ENCODE measurements at regions not wholly inside any gene's neighbourhood (a gene's known extent, or its start where the extent isn't known, plus 50 kb on each side); places are given as distances from the start of the nearest gene placed in this dataset.

- H3K9me3 Mint-ChIP-seq = no peaks in the 10 kb centered on the region
- DNase-seq (no peak), ATAC-seq (no peak)
- no peaks in the 10 kb centered on the region for H3K36me3 Mint-ChIP-seq (ENCODE audit: low read depth)
- POLR2A ChIA-PET = interaction anchor here (0.7 kb wide), 1 partner anchor 142 kb away, joined by 4 read pairs; no protein-coding TSS in a partner anchor
- H3K27me3 Mint-ChIP-seq = no peaks in the 10 kb centered on the region
- no peak overlapping the region for H3K27ac Mint-ChIP-seq
- intact Hi-C loops (cut with micrococcal nuclease) = no loop called here
- H3K4me3 Mint-ChIP-seq = no peak overlapping the region
- no peak for TF ChIP-seq CTCF (IDR thresholded peaks at IDR 0.05)
- H3K4me1 Mint-ChIP-seq (ENCODE audit: low read depth) = peaks cover 25% of the 10 kb centered on the region
- CTCF ChIA-PET = no interaction called here
Observed at GRCh38 chr2:172287605-172288315, 139.6 kb upstream of the ITGA6 start.

- POLR2A ChIA-PET = interaction anchor here (0.7 kb wide), 1 partner anchor 143 kb away, joined by 4 read pairs; no protein-coding TSS in a partner anchor
- DNase-seq (peak; percentile 64), ATAC-seq (peak; percentile 37)
- TF ChIP-seq CTCF (IDR thresholded peaks at IDR 0.05) = no peak
- CTCF ChIA-PET = no interaction called here
- Mint-ChIP-seq H3K9me3 (no peaks in the 10 kb centered on the region), H3K36me3 (ENCODE audit: low read depth) (no peaks in the 10 kb centered on the region), H3K27ac (no peak overlapping the region), H3K27me3 (no peaks in the 10 kb centered on the region), H3K4me1 (ENCODE audit: low read depth) (peaks cover 25% of the 10 kb centered on the region), H3K4me3 (no peak overlapping the region)
- intact Hi-C loops (cut with micrococcal nuclease) = no loop called here
Observed at GRCh38 chr2:172288603-172289002, 138.8 kb upstream of the ITGA6 start.

DNA sequence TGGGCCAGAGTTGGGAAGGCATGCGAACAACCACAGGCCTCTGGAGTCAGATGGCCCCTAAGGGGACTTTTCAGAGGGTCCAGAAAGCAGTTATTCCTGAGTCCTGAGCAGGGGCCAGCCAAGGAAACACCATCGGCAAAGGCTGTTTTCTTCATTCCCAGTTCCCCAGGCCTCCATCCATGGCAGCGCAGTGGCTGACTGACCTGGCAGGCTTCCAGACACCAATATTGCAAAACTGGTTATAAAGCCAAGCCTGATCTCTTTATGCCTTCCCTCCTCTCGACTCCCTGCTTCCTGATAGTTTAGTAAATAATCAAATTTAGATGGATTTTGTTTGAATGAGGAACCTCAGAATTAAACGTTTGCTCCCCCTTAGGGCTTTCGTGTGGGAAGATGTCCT is 133.4 kb upstream of the ITGA6 start:
- intact Hi-C loops (cut with micrococcal nuclease) = no loop called here
- H3K4me3 Mint-ChIP-seq = no peak overlapping the region
- no peak for ATAC-seq
- peaks cover 2% of the 10 kb centered on the region for H3K27me3 Mint-ChIP-seq
- ChIA-PET POLR2A (interaction anchor here (0.5 kb wide), 1 partner anchor 40 kb away, joined by 3 read pairs; no protein-coding TSS in a partner anchor), CTCF (no interaction called here)
- no peak for TF ChIP-seq CTCF (IDR thresholded peaks at IDR 0.05)
- H3K9me3 Mint-ChIP-seq = no peaks in the 10 kb centered on the region
- H3K36me3 Mint-ChIP-seq (ENCODE audit: low read depth) = no peaks in the 10 kb centered on the region
- H3K4me1 Mint-ChIP-seq (ENCODE audit: low read depth) = no peaks in the 10 kb centered on the region
- no peak overlapping the region for H3K27ac Mint-ChIP-seq
- DNase-seq = no peak

- DNase-seq (no peak), ATAC-seq (no peak)
- Mint-ChIP-seq H3K4me3 (no peak overlapping the region), H3K27me3 (peaks cover 2% of the 10 kb centered on the region), H3K36me3 (ENCODE audit: low read depth) (no peaks in the 10 kb centered on the region), H3K27ac (no peak overlapping the region), H3K4me1 (ENCODE audit: low read depth) (no peaks in the 10 kb centered on the region), H3K9me3 (no peaks in the 10 kb centered on the region)
- CTCF ChIA-PET = no interaction called here
- intact Hi-C loops (cut with micrococcal nuclease) = no loop called here
- no peak for TF ChIP-seq CTCF (IDR thresholded peaks at IDR 0.05)
- POLR2A ChIA-PET = no interaction called here
Observed at GRCh38 chr2:172294983-172295382, 132.4 kb upstream of the ITGA6 start.

DNA sequence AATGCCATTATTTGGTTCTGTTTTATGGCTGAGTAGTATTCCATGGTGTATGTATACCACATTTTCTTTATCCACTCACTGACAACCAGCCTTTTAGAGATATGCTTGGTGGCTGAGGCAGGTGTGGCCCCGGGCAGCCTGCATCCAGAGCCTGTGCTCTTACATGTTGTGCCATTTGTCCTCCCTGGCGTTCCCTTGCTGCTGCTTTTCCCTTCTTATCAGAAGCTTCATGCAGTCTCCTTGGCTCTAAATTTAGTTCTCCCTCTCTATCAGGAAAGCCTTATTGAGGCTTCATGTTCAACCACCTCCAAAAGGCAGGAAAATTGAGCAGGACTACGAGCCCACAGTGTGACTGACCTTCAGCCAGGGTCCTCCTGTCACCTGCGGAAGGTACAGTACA is 131.7 kb upstream of the ITGA6 start:
- Mint-ChIP-seq H3K36me3 (ENCODE audit: low read depth) (no peaks in the 10 kb centered on the region), H3K9me3 (no peaks in the 10 kb centered on the region), H3K27me3 (peaks cover 2% of the 10 kb centered on the region), H3K4me1 (ENCODE audit: low read depth) (no peaks in the 10 kb centered on the region), H3K27ac (no peak overlapping the region), H3K4me3 (no peak overlapping the region)
- DNase-seq (no peak), ATAC-seq (no peak)
- TF ChIP-seq CTCF (IDR thresholded peaks at IDR 0.05) = no peak
- ChIA-PET CTCF (interaction anchor here (0.7 kb wide), 1 partner anchor 9 kb away, joined by 3 read pairs; no protein-coding TSS in a partner anchor), POLR2A (no interaction called here)
- intact Hi-C loops (cut with micrococcal nuclease) = no loop called here
